Left ventricle myocardium inferior (tissue), 1 donor: ENCODE measurements at regions not wholly inside any gene's neighbourhood (a gene's known extent, or its start where the extent isn't known, plus 50 kb on each side); places are given as distances from the start of the nearest gene placed in this dataset.
"Not testable (repeated sequence)": the region's sequence is repeated elsewhere in the genome, so short reads cannot be mapped to it uniquely, and the experiment has no call there.

Experiments
- DNase-seq: peaks from one replicate; pipeline ENCODE4 v3.0.0-alpha.2; 2020
- H3K27ac ChIP-seq: fragments of 200-600 bp; replicated peaks from 2 replicates; pipeline ENCODE4 v1.8.0; 2021
- H3K27me3 ChIP-seq: fragments of 200-600 bp; 2 replicates; pipeline ENCODE4 v1.8.0; 2021; ENCODE audit warnings: low read depth
- H3K36me3 ChIP-seq: fragments of 200-600 bp; 2 replicates; pipeline ENCODE4 v1.8.0; 2021
- H3K4me1 ChIP-seq: fragments of 200-600 bp; 2 replicates; pipeline ENCODE4 v1.8.0; 2021
- H3K4me3 ChIP-seq: fragments of 200-600 bp; 2 replicates; pipeline ENCODE4 v1.8.0; 2021; ENCODE audit warnings: mild to moderate bottlenecking, moderate library complexity
- H3K9me3 ChIP-seq: fragments of 200-600 bp; replicated peaks from 2 replicates; pipeline ENCODE4 v1.8.0; 2021
- intact Hi-C: fragments of 100-400 bp; cut with micrococcal nuclease; formaldehyde crosslinking; loops from one replicate; pipeline ENCODE4 v1.11.0; 2022
- TF ChIP-seq, protein P1 (sequence below): fragments of 200-600 bp; IDR thresholded peaks from 2 replicates; pipeline ENCODE4 v1.8.0; 2021; ENCODE audit warnings: antibody characterized with exemption, mild to moderate bottlenecking, borderline replicate concordance
- donor health status: DM: no; HTN: yes; CAD: no; lungs with severe emphysema.

GRCh38 chr10:120221873-120222485 lies 235.0 kb upstream of the PLPP4 start:
- Histone ChIP-seq H3K4me3 (no peak overlapping the region), H3K36me3 (no peaks in the 10 kb centered on the region), H3K27me3 (no peaks in the 10 kb centered on the region), H3K4me1 (no peaks in the 10 kb centered on the region), H3K9me3 (peaks cover 12% of the 10 kb centered on the region), H3K27ac (no peak overlapping the region)
- intact Hi-C loops: no loop called here
- TF ChIP-seq, protein P1, sequence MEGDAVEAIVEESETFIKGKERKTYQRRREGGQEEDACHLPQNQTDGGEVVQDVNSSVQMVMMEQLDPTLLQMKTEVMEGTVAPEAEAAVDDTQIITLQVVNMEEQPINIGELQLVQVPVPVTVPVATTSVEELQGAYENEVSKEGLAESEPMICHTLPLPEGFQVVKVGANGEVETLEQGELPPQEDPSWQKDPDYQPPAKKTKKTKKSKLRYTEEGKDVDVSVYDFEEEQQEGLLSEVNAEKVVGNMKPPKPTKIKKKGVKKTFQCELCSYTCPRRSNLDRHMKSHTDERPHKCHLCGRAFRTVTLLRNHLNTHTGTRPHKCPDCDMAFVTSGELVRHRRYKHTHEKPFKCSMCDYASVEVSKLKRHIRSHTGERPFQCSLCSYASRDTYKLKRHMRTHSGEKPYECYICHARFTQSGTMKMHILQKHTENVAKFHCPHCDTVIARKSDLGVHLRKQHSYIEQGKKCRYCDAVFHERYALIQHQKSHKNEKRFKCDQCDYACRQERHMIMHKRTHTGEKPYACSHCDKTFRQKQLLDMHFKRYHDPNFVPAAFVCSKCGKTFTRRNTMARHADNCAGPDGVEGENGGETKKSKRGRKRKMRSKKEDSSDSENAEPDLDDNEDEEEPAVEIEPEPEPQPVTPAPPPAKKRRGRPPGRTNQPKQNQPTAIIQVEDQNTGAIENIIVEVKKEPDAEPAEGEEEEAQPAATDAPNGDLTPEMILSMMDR: no peak
- no peak for DNase-seq

- intact Hi-C loops: no loop called here
- TF ChIP-seq, protein P1: no peak
Observed at GRCh38 chr10:120229641-120230040, 227.4 kb upstream of the PLPP4 start.

GRCh38 chr10:120239695-120240094 lies 217.3 kb upstream of the PLPP4 start:
- H3K36me3 ChIP-seq, DNase-seq, intact Hi-C loops, H3K4me1 ChIP-seq, H3K9me3 ChIP-seq, H3K27me3 ChIP-seq, H3K4me3 ChIP-seq, H3K27ac ChIP-seq: not testable (repeated sequence)

More at GRCh38 chr10:120229641-120230040, 227.4 kb upstream of the PLPP4 start:
- no peak for DNase-seq
- Histone ChIP-seq H3K27ac (no peak overlapping the region), H3K4me1 (no peaks in the 10 kb centered on the region), H3K4me3 (no peak overlapping the region), H3K36me3 (no peaks in the 10 kb centered on the region), H3K27me3 (no peaks in the 10 kb centered on the region), H3K9me3 (peaks cover 12% of the 10 kb centered on the region)

DNA sequence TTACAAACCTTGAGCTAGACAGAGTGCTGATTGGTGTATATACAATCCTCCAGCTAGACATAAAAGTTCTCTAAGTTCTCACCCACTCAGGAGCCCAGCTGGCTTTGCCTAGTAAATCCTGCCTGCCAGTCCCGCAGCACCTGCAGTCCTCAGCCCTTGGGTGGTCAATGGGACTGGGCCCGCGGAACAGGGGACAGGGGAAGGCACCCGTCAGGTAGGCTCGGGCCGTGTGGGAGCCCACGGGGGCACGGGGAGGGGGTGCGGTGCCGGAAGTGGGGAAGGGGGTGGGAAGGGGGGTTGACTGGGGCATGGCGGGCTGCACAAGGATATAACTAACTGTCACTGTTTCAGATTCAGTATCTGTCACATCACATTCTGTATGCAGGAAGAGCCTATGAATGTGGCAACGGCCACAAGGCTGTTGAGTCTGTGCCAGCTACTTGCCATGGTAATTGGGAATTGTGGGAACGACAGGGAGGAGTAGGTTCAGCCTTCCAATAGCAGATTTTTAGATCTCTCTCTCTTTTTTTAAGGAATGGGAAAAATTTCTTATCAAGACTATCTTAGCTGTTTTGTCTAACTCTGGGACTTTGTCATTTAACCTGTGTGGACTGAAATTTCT lies 205.1 kb upstream of the PLPP4 start:
- intact Hi-C loops: no loop called here
- no peak overlapping the region for H3K4me3 ChIP-seq
- no peak overlapping the region for H3K27ac ChIP-seq
- H3K9me3 ChIP-seq: peaks cover 12% of the 10 kb centered on the region
- no peaks in the 10 kb centered on the region for H3K36me3 ChIP-seq
- H3K4me1 ChIP-seq: no peaks in the 10 kb centered on the region
- TF ChIP-seq, protein P1: no peak
- no peak for DNase-seq
- H3K27me3 ChIP-seq: peaks cover 15% of the 10 kb centered on the region

DNA sequence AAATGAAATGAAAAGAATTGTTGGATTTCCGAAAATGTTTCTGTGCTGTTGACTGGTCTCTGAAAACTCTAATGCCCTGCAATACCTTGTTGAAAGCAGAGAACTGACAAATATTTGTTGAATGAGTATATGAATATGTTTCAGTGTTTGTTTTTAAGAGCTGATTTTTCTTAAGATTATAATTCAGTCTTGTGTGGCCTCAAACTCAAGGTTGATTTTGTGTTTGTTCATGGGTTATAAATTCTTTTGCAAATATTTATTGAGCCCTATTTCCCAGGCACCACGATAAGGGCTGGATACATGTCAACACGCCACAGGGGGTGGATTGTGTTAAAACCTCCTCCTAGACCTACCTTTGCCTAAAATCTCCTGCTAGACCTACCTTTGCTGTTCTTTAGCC lies 203.9 kb upstream of the PLPP4 start:
- Histone ChIP-seq H3K27me3 (peaks cover 14% of the 10 kb centered on the region), H3K4me3 (no peak overlapping the region), H3K9me3 (peaks cover 12% of the 10 kb centered on the region), H3K4me1 (no peaks in the 10 kb centered on the region), H3K27ac (no peak overlapping the region), H3K36me3 (no peaks in the 10 kb centered on the region)
- intact Hi-C loops: no loop called here
- TF ChIP-seq, protein P1: no peak
- no peak for DNase-seq

GRCh38 chr10:120260456-120260855 lies 196.6 kb upstream of the PLPP4 start:
- no peaks in the 10 kb centered on the region for H3K4me1 ChIP-seq
- H3K9me3 ChIP-seq: peaks cover 11% of the 10 kb centered on the region
- intact Hi-C loops: no loop called here
- H3K27me3 ChIP-seq: peaks cover 26% of the 10 kb centered on the region
- TF ChIP-seq, protein P1: no peak
- no peak overlapping the region for H3K27ac ChIP-seq
- no peak for DNase-seq
- no peak overlapping the region for H3K4me3 ChIP-seq
- no peaks in the 10 kb centered on the region for H3K36me3 ChIP-seq
